K562 (cell line): ENCODE measurements at regions not wholly inside any gene's neighbourhood (a gene's known extent, or its start where the extent isn't known, plus 50 kb on each side); places are given as distances from the start of the nearest gene placed in this dataset.

Experiments used
- ATAC-seq: fragments of 200-7000 bp; cut with Tn5 transposase; 3 replicates; pipeline ENCODE4 v1.9.1; 2020; ENCODE audit warnings: moderate library complexity
- BruUV-seq: library from RNA; stranded (reverse); fragments of 400-500 nt; replicated peaks from 2 replicates; lab custom pipeline; 2021; lab: Mats Ljungman, UMichigan
- CTCF ChIA-PET: fragments of 300-600 bp; formaldehyde crosslinking; extraction: SDS; loops from one replicate; lab custom pipeline; 2021; ENCODE audit warnings: low intra/inter-chr PET ratio; lab: Yijun Ruan, JAX
- POLR2A ChIA-PET: fragments of 300-600, 350-650 bp; sonication (Branson Sonifier 250); formaldehyde crosslinking; extraction: SDS; loops from one replicate; lab custom pipeline; 2021; ENCODE audit warnings: antibody characterized with exemption, inconsistent platforms; lab: Yijun Ruan, JAX
- DNase-seq, 4 experiments: peaks; one replicate each; pipeline versions ENCODE4 v3.0.0 to v3.0.0-alpha.2; 2011 to 2018; ENCODE audit warnings: low spot score in 3 of 4, mixed read lengths in 3 of 4; ENCODE audit errors: extremely low read depth in 1 of 4
- FAIRE-seq: peaks from 2 replicates; lab custom pipeline; 2011; peaks lifted over from hg19 to GRCh38; lab: Jason Lieb, UNC
- H2AFZ ChIP-seq: 2 replicates; pipeline ENCODE4 v1.6.0; 2011; ENCODE audit warnings: low read depth, low read length, control low read depth, inconsistent platforms
- H3K27ac ChIP-seq: fragments of 200-600 bp; 3 replicates; pipeline ENCODE4 v1.8.0; 2011; ENCODE audit warnings: low read depth, mild to moderate bottlenecking, control low read depth, inconsistent platforms, low read length, moderate library complexity, mixed read lengths; ENCODE audit errors: extremely low read depth
- H3K27me3 ChIP-seq, 2 experiments: fragments of 300-600 bp in 1 of 2; 2 replicates in 1 of 2; 3 replicates in 1 of 2; pipeline versions ENCODE4 v1.6.0 to v1.8.0; 2011; ENCODE audit warnings: inconsistent platforms in 2 of 2, low read length in 2 of 2, mild to moderate bottlenecking in 1 of 2, mixed read lengths in 1 of 2, moderate library complexity in 1 of 2; ENCODE audit not compliant: control insufficient read depth in 2 of 2, insufficient read depth in 2 of 2
- H3K36me3 ChIP-seq: fragments of 300-600 bp; 3 replicates; pipeline ENCODE4 v1.8.0; 2011; ENCODE audit warnings: mild to moderate bottlenecking, low read length, inconsistent platforms; ENCODE audit not compliant: control insufficient read depth, insufficient read depth
- H3K4me1 ChIP-seq, 2 experiments: fragments of 200-600 bp in 1 of 2; replicated peaks in 1 of 2; 2 replicates in 1 of 2; 3 replicates in 1 of 2; pipeline versions ENCODE4 v1.5.1 to v1.8.0; 2011; ENCODE audit warnings: inconsistent platforms in 2 of 2, low read length in 2 of 2, mild to moderate bottlenecking in 1 of 2, mixed read lengths in 1 of 2, moderate library complexity in 1 of 2; ENCODE audit not compliant: control insufficient read depth in 2 of 2, insufficient read depth in 2 of 2
- H3K4me2 ChIP-seq: 2 replicates; pipeline ENCODE4 v1.6.1; 2011; ENCODE audit warnings: low read length, control low read depth, inconsistent platforms, mixed read lengths; ENCODE audit not compliant: insufficient read depth
- H3K4me3 ChIP-seq: fragments of 200-600 bp; sonication (generic), shearing (Covaris generic); 2 replicates; pipeline ENCODE4 v1.5.1; 2016; ENCODE audit warnings: control low read depth, inconsistent platforms
- H3K79me2 ChIP-seq: fragments of 200-600 bp; 3 replicates; pipeline ENCODE4 v1.8.0; 2011; ENCODE audit warnings: low read length, inconsistent platforms; ENCODE audit not compliant: control insufficient read depth, insufficient read depth
- H3K9ac ChIP-seq, 2 experiments: 2 replicates each; pipeline versions ENCODE4 v1.6.0 to v1.6.1; 2011; ENCODE audit warnings: low read depth in 2 of 2, low read length in 2 of 2, control low read depth in 1 of 2, inconsistent platforms in 1 of 2, mild to moderate bottlenecking in 1 of 2, mixed read lengths in 1 of 2; ENCODE audit not compliant: insufficient read depth in 1 of 2
- H3K9me1 ChIP-seq: one replicate; pipeline ENCODE4 v1.6.0; 2011; ENCODE audit warnings: inconsistent platforms, mild to moderate bottlenecking, low read length, moderate library complexity; ENCODE audit not compliant: control insufficient read depth, insufficient read depth
- H3K9me3 ChIP-seq: replicated peaks from 2 replicates; pipeline ENCODE4 v1.5.1; 2011; ENCODE audit warnings: low read depth, low read length, inconsistent platforms; ENCODE audit not compliant: control insufficient read depth, insufficient read depth
- H4K20me1 ChIP-seq: replicated peaks from 2 replicates; pipeline ENCODE4 v1.6.1; 2011; ENCODE audit warnings: low read length, inconsistent platforms, mixed read lengths; ENCODE audit not compliant: control insufficient read depth, insufficient read depth
- PRPF4 ChIP-seq: fragments of 200-400 bp; formaldehyde crosslinking; IDR thresholded peaks from one replicate; pipeline ENCODE4 v1.6.1; 2017; ENCODE audit warnings: low read length, low read depth, mild to moderate bottlenecking; ENCODE audit not compliant: insufficient read depth, poor library complexity, severe bottlenecking
- RBM25 ChIP-seq: fragments of 200-400 bp; formaldehyde crosslinking; IDR thresholded peaks from 2 replicates; pipeline ENCODE4 v1.6.1; 2018; ENCODE audit warnings: low read length, low read depth, moderate library complexity; ENCODE audit not compliant: severe bottlenecking
- SMARCC2 ChIP-seq: fragments of 450-650 bp; IDR thresholded peaks from 2 replicates; pipeline ENCODE4 v1.6.1; 2017; ENCODE audit warnings: antibody characterized with exemption, moderate library complexity, mild to moderate bottlenecking, low read depth
- ZNF146 ChIP-seq: IDR thresholded peaks from one replicate; pipeline ENCODE4 v1.6.1; 2018; ENCODE audit warnings: missing compliant biosample characterization; ENCODE audit not compliant: unreplicated experiment
- WGBS: fragments of 100-300 bp; shearing (Covaris generic); methylation state at CpG from one replicate; pipeline ENCODE4 v1.1.6; 2016; ENCODE audit warnings: low coverage, mixed read lengths; ENCODE audit not compliant: insufficient coverage; ENCODE audit errors: missing lambda C conversion rate; 5-methylcytosine and 5-hydroxymethylcytosine counted together
- in situ Hi-C: fragments of 300-500 bp; cut with MboI; formaldehyde crosslinking; loops from 4 replicates; pipeline ENCODE4 v1.15.0; 2018; ENCODE audit warnings: inconsistent platforms, mixed read lengths
- intact Hi-C: fragments of 100-400 bp; cut with micrococcal nuclease; formaldehyde crosslinking; loops from 2 replicates; pipeline ENCODE4 v1.14.2; 2022

- no peaks in the 10 kb centered on the region for H3K36me3 ChIP-seq
- TF ChIP-seq PRPF4 = no peak
- ChIA-PET POLR2A (no interaction called here), CTCF (no interaction called here)
- H3K9ac ChIP-seq = no peak overlapping the region
- no peaks in the 10 kb centered on the region for H3K79me2 ChIP-seq
- H3K9me1 ChIP-seq = no peaks in the 10 kb centered on the region
- H3K4me2 ChIP-seq = no peak overlapping the region
- no peak for ATAC-seq
- H3K27ac ChIP-seq = no peak overlapping the region
- H2AFZ ChIP-seq = no peak overlapping the region
- H3K4me3 ChIP-seq = no peak overlapping the region
- intact Hi-C loops = no loop called here
- no peaks in the 10 kb centered on the region for H4K20me1 ChIP-seq
- H3K4me1 ChIP-seq = no peaks in the 10 kb centered on the region
- in situ Hi-C loops = no loop called here
- H3K9me3 ChIP-seq = no peaks in the 10 kb centered on the region
- DNase-seq = no peak
- no peaks in the 10 kb centered on the region for H3K27me3 ChIP-seq
- no TSS peak for BruUV-seq
- FAIRE-seq = no peak
- 0% methylated on average over 5 of the region's 5 CpGs for WGBS
Observed at GRCh38 chr7:68454931-68455330, 1143.3 kb upstream of the AUTS2 start.

GRCh38 chr7:68456469-68456868, 1141.8 kb upstream of the AUTS2 start:
- ChIA-PET POLR2A (no interaction called here), CTCF (no interaction called here)
- no peaks in the 10 kb centered on the region for H3K79me2 ChIP-seq
- no peaks in the 10 kb centered on the region for H3K4me1 ChIP-seq
- FAIRE-seq (no peak), ATAC-seq (no peak), DNase-seq (no peak)
- H3K27ac ChIP-seq = no peak overlapping the region
- BruUV-seq = no TSS peak
- H3K4me2 ChIP-seq = no peak overlapping the region
- no peak overlapping the region for H3K9ac ChIP-seq
- no peak overlapping the region for H2AFZ ChIP-seq
- no peaks in the 10 kb centered on the region for H3K9me3 ChIP-seq
- H4K20me1 ChIP-seq = no peaks in the 10 kb centered on the region
- no peaks in the 10 kb centered on the region for H3K36me3 ChIP-seq
- intact Hi-C loops (no loop called here), in situ Hi-C loops (no loop called here)
- no peak overlapping the region for H3K4me3 ChIP-seq
- TF ChIP-seq SMARCC2 = no peak
- peak; percentile 53 for TF ChIP-seq ZNF146 (CRISPR knock-in tag)
- peak; percentile 31 for TF ChIP-seq RBM25
- no peaks in the 10 kb centered on the region for H3K9me1 ChIP-seq
- no peaks in the 10 kb centered on the region for H3K27me3 ChIP-seq
